A549 (cell line): ENCODE measurements at regions not wholly inside any gene's neighbourhood (a gene's known extent, or its start where the extent isn't known, plus 50 kb on each side); places are given as distances from the start of the nearest gene placed in this dataset.

Experiments used
- ATAC-seq, 2 experiments: fragments of 200-7000 bp in 1 of 2; fragments of >200 bp in 1 of 2; cut with Nextera tagmentation in 1 of 2; cut with Tn5 transposase in 1 of 2; 3 replicates each; pipeline versions ENCODE4 v1.8.0 to v1.9.1; 2018 to 2020; ENCODE audit warnings: mild to moderate bottlenecking in 1 of 2, moderate library complexity in 1 of 2
- CTCF ChIA-PET: fragments of 300-600 bp; sonication (Branson Sonifier 250); formaldehyde crosslinking; extraction: SDS; loops from one replicate; lab custom pipeline; 2021; ENCODE audit warnings: antibody characterized with exemption, inconsistent platforms; lab: Yijun Ruan, JAX
- POLR2A ChIA-PET: fragments of 350-600 bp; formaldehyde crosslinking; extraction: SDS; loops from one replicate; lab custom pipeline; 2021; ENCODE audit warnings: antibody characterized with exemption, inconsistent platforms; lab: Yijun Ruan, JAX
- DNase-seq, 2 experiments: peaks; one replicate each; pipeline versions ENCODE4 v3.0.0 to v3.0.0-alpha.2; 2011 to 2016; ENCODE audit warnings: low read depth in 1 of 2, low spot score in 1 of 2
- FAIRE-seq: peaks from 2 replicates; lab custom pipeline; 2011; peaks lifted over from hg19 to GRCh38; lab: Jason Lieb, UNC
- H3K27ac ChIP-seq, 2 experiments: fragments of >200 bp; sonication (Bioruptor Twin); formaldehyde crosslinking; 3 replicates each; pipeline ENCODE4 v1.5.1; 2016 to 2017
- H3K4me1 ChIP-seq: fragments of >200 bp; sonication (Bioruptor Twin); formaldehyde crosslinking; 3 replicates; pipeline ENCODE4 v1.6.1; 2016
- H3K4me2 ChIP-seq: fragments of >200 bp; sonication (Bioruptor Twin); formaldehyde crosslinking; 3 replicates; pipeline ENCODE4 v1.6.1; 2016
- H3K4me3 ChIP-seq: fragments of >200 bp; sonication (Bioruptor Twin); formaldehyde crosslinking; 3 replicates; pipeline ENCODE4 v1.5.1; 2016
- H3K9me3 ChIP-seq: fragments of >200 bp; sonication (Bioruptor Twin); formaldehyde crosslinking; 3 replicates; pipeline ENCODE4 v1.6.1; 2016
- BHLHE40 ChIP-seq: IDR thresholded peaks from 2 replicates; pipeline ENCODE4 v1.6.1; 2012; ENCODE audit warnings: low read depth, low read length, inconsistent platforms
- CBX2 ChIP-seq: fragments of 200-600 bp; sonication (generic); IDR thresholded peaks from 2 replicates; pipeline ENCODE4 v1.6.1; 2016; ENCODE audit warnings: low read depth, mild to moderate bottlenecking, borderline replicate concordance
- CBX8 ChIP-seq: fragments of 200-600 bp; sonication (generic); IDR thresholded peaks from 2 replicates; pipeline ENCODE4 v1.6.1; 2016
- EHF ChIP-seq: fragments of 250-450 bp; sonication (Bioruptor Pico); IDR thresholded peaks from 2 replicates; pipeline ENCODE4 v1.5.0; 2020; ENCODE audit warnings: mild to moderate bottlenecking
- GATA3 ChIP-seq: IDR thresholded peaks from 2 replicates; pipeline ENCODE4 v1.6.1; 2012; ENCODE audit warnings: borderline replicate concordance
- HOXB13 ChIP-seq: fragments of 250-450 bp; sonication (Bioruptor Pico); IDR thresholded peaks from 2 replicates; pipeline ENCODE4 v1.5.0; 2020; ENCODE audit warnings: low read depth, mild to moderate bottlenecking, moderate library complexity
- HOXB5 ChIP-seq: fragments of 250-450 bp; sonication (Bioruptor Pico); IDR thresholded peaks from 2 replicates; pipeline ENCODE4 v1.5.0; 2020; ENCODE audit warnings: mild to moderate bottlenecking, moderate library complexity
- MAZ ChIP-seq: fragments of 150-350 bp; IDR thresholded peaks from 2 replicates; pipeline ENCODE4 v1.6.1; 2014; ENCODE audit warnings: antibody characterized with exemption, low read depth, low read length, borderline replicate concordance
- PHF8 ChIP-seq: fragments of 200-600 bp; sonication (generic); IDR thresholded peaks from 2 replicates; pipeline ENCODE4 v1.6.1; 2016; ENCODE audit warnings: low read depth, mild to moderate bottlenecking, antibody characterized with exemption, moderate library complexity, borderline replicate concordance
- RFX5 ChIP-seq: fragments of 450-650 bp; IDR thresholded peaks from 2 replicates; pipeline ENCODE4 v1.7.1; 2014; ENCODE audit warnings: antibody characterized with exemption, mild to moderate bottlenecking, moderate library complexity
- SMC3 ChIP-seq: fragments of >200 bp; sonication (Bioruptor Twin); formaldehyde crosslinking; IDR thresholded peaks from 3 replicates; pipeline ENCODE4 v1.6.1; 2018; ENCODE audit warnings: inconsistent platforms
- TP53 ChIP-seq: fragments of 250-450 bp; sonication (Bioruptor Pico); IDR thresholded peaks from 2 replicates; pipeline ENCODE4 v1.5.0; 2021; ENCODE audit warnings: mild to moderate bottlenecking, moderate library complexity
- ZC3H11A ChIP-seq: fragments of 450-650 bp; IDR thresholded peaks from 2 replicates; pipeline ENCODE4 v1.6.1; 2014; ENCODE audit warnings: antibody characterized with exemption, mild to moderate bottlenecking
- ZFP36 ChIP-seq: fragments of 450-650 bp; IDR thresholded peaks from 2 replicates; pipeline ENCODE4 v1.6.1; 2014; ENCODE audit warnings: borderline replicate concordance; ENCODE audit not compliant: partially characterized antibody
- ZSCAN20 ChIP-seq: fragments of 250-450 bp; sonication (Bioruptor Pico); IDR thresholded peaks from 2 replicates; pipeline ENCODE4 v1.8.0; 2022; ENCODE audit warnings: mild to moderate bottlenecking, moderate library complexity
- WGBS: methylation state at CpG from one replicate; pipeline ENCODE4 v1.1.6; 2017; ENCODE audit errors: missing lambda C conversion rate; 5-methylcytosine and 5-hydroxymethylcytosine counted together
- TF ChIP-seq, protein P1 (sequence below): fragments of 450-650 bp; IDR thresholded peaks from 2 replicates; pipeline ENCODE4 v1.6.1; 2014; ENCODE audit warnings: antibody characterized with exemption
- TF ChIP-seq, protein P2 (sequence below): IDR thresholded peaks from 2 replicates; pipeline ENCODE4 v1.6.1; 2012
- TF ChIP-seq, protein P3 (sequence below): fragments of 150-350 bp; IDR thresholded peaks from 2 replicates; pipeline ENCODE4 v1.6.1; 2014; ENCODE audit warnings: low read depth, mild to moderate bottlenecking, low read length
- TF ChIP-seq, protein P4 (sequence below): IDR thresholded peaks from 2 replicates; pipeline ENCODE4 v1.6.1; 2012; ENCODE audit warnings: low read depth, borderline replicate concordance

DNA sequence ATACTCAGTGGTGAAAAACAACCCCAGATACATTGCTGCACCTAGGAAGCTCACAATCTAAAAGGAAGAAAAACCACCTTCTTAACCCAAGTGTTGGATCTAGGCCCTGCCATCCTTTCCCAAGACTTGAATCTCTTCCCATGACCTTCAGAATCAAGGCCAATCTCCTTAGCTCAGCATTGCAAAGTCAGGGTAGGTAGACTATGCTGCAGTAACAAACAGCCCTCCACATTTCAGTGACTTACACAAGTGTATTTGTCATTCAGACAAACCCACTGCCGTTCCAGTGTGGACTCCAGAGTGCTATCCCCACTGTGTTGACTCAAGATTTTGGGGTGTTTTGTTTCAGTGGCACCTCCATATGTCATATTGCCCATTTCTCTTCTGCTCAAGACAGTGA, 278.4 kb downstream of the UACA start:
- TF ChIP-seq RFX5 = no peak
- TF ChIP-seq HOXB5 (CRISPR knock-in tag) = no peak
- no peak for TF ChIP-seq EHF
- TF ChIP-seq MAZ = no peak
- TF ChIP-seq, all 56 proteins: peak for 0
- Histone ChIP-seq H3K4me2 (no peak overlapping the region), H3K27ac (no peak overlapping the region), H3K9me3 (no peaks in the 10 kb centered on the region), H3K4me3 (no peak overlapping the region), H3K4me1 (peaks cover 14% of the 10 kb centered on the region; the same call in 2 of the 3 replicates)
- ChIA-PET CTCF (interaction anchor here (0.9 to 9.5 kb wide), 5 partner anchors 10 to 1008 kb away, joined by 3 to 228 read pairs (median 11); no protein-coding TSS in a partner anchor), POLR2A (no interaction called here)
- no peak for ATAC-seq
- WGBS = 23% methylated on average over 1 of the region's 1 CpG
- FAIRE-seq = no peak
- no peak for DNase-seq

DNA sequence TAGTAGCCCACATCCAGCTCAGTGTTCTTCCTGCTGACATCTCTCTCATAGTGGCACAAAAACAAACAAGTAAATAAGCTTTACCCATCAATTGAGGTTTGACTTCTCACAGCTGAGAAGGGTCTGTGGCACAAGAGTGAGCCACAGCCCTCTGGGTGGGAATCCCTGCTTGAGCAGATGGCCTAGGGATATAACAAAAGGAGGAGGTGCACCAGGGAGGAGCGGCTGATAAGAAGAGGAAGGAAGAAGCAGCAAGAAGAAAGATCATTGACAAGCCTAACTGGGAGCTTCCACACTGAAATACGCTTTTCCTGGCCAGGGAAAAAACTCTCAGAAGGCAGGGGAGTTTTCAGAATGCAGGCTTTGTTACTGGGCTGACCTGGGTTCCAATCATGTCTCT, 279.8 kb downstream of the UACA start:
- TF ChIP-seq ZFP36 = no peak
- TF ChIP-seq CBX2 = no peak
- 91% methylated on average over 2 of the region's 2 CpGs for WGBS
- CTCF ChIA-PET = interaction anchor here (0.9 to 2.6 kb wide), 5 partner anchors 17 to 1008 kb away, joined by 3 to 13 read pairs (median 5); no protein-coding TSS in a partner anchor
- H3K4me2 ChIP-seq = no peak overlapping the region
- peaks cover 14% of the 10 kb centered on the region; the same call in 2 of the 3 replicates for H3K4me1 ChIP-seq
- ATAC-seq = no peak
- no peaks in the 10 kb centered on the region for H3K9me3 ChIP-seq
- DNase-seq = no peak
- POLR2A ChIA-PET = no interaction called here
- H3K4me3 ChIP-seq = no peak overlapping the region
- FAIRE-seq = no peak
- H3K27ac ChIP-seq = 0 out of 6 replicates have a peak overlapping the region, but pooled peaks of 1 of the 2 experiments have one; percentile 17

DNA sequence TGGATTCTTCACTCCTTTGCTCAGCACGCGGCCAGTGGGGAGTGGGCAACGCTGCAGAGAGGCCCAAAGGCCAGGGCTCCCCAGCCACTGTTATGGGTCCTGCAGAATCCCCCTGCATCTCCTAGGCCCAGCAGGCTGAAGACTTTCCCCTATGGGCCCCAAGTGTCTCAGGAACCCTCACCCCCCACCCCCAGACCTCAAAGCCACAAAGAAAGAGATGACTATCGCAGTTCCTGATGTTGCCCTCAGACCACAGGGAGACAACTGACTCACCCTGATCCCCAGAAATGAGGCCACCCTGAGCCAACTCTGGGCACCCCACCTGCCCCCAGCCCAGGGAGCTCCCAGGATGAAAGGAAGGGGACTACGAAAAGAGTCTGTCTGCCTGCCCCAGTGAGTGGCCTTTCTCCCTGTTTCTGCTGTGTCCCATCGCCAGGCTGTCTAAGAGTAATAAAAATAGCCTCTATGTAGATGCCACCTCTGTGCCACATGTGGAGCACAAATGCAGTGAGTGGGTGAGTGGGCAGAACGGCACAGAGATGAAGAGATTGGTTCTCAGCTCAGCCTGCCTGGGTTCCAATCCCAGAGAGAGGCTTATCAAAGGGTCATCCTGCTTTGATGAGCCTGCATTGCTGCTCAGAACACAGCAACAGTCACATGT, 283.0 kb downstream of the UACA start:
- H3K4me3 ChIP-seq = no peak overlapping the region
- peaks cover 20% of the 10 kb centered on the region for H3K4me1 ChIP-seq
- ATAC-seq (no peak), DNase-seq (no peak), FAIRE-seq (no peak)
- ChIA-PET POLR2A (interaction anchor here (0.6 kb wide), 1 partner anchor 74 kb away, joined by 3 read pairs; no protein-coding TSS in a partner anchor), CTCF (interaction anchor here (1.1 to 12.6 kb wide), 6 partner anchors 10 to 1005 kb away, joined by 3 to 147 read pairs (median 4); no protein-coding TSS in a partner anchor)
- no peak overlapping the region for H3K4me2 ChIP-seq
- H3K27ac ChIP-seq = peak overlapping the region in 1 of 2 experiments; percentile 26; a peak in 1 of 6 replicates
- 88% methylated on average over 7 of the region's 7 CpGs for WGBS
- TF ChIP-seq, protein P1, sequence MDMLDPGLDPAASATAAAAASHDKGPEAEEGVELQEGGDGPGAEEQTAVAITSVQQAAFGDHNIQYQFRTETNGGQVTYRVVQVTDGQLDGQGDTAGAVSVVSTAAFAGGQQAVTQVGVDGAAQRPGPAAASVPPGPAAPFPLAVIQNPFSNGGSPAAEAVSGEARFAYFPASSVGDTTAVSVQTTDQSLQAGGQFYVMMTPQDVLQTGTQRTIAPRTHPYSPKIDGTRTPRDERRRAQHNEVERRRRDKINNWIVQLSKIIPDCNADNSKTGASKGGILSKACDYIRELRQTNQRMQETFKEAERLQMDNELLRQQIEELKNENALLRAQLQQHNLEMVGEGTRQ = no peak
- no peak for TF ChIP-seq ZSCAN20 (CRISPR knock-in tag)
- no peak for TF ChIP-seq CBX2
- TF ChIP-seq ZC3H11A = no peak
- no peak for TF ChIP-seq HOXB5 (CRISPR knock-in tag)
- no peak for TF ChIP-seq GATA3
- TF ChIP-seq PHF8 = no peak
- TF ChIP-seq, protein P2, sequence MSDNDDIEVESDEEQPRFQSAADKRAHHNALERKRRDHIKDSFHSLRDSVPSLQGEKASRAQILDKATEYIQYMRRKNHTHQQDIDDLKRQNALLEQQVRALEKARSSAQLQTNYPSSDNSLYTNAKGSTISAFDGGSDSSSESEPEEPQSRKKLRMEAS = no peak
- TF ChIP-seq TP53 (CRISPR knock-in tag) = no peak
- no peak for TF ChIP-seq SMC3
- TF ChIP-seq HOXB13 (CRISPR knock-in tag) = no peak
- TF ChIP-seq, protein P3, sequence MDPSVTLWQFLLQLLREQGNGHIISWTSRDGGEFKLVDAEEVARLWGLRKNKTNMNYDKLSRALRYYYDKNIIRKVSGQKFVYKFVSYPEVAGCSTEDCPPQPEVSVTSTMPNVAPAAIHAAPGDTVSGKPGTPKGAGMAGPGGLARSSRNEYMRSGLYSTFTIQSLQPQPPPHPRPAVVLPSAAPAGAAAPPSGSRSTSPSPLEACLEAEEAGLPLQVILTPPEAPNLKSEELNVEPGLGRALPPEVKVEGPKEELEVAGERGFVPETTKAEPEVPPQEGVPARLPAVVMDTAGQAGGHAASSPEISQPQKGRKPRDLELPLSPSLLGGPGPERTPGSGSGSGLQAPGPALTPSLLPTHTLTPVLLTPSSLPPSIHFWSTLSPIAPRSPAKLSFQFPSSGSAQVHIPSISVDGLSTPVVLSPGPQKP = no peak
- TF ChIP-seq RFX5 = no peak
- no peak for TF ChIP-seq BHLHE40
- TF ChIP-seq, protein P4, sequence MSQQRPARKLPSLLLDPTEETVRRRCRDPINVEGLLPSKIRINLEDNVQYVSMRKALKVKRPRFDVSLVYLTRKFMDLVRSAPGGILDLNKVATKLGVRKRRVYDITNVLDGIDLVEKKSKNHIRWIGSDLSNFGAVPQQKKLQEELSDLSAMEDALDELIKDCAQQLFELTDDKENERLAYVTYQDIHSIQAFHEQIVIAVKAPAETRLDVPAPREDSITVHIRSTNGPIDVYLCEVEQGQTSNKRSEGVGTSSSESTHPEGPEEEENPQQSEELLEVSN = no peak
- TF ChIP-seq CBX8 = no peak
- no peaks in the 10 kb centered on the region for H3K9me3 ChIP-seq
